Fibroblast of lung (primary cell): ENCODE measurements at regions not wholly inside any gene's neighbourhood (a gene's known extent, or its start where the extent isn't known, plus 50 kb on each side); places are given as distances from the start of the nearest gene placed in this dataset.

ENCODE experiments used
- DNase-seq, 2 donors: peaks; one replicate each; pipeline versions ENCODE4 v3.0.0 to v3.0.0-alpha.2; 2010; ENCODE audit warnings: low read depth in 2 of 2
- H2AFZ ChIP-seq: 2 replicates; pipeline ENCODE4 v1.5.1; 2012; ENCODE audit warnings: low read length, control low read depth, inconsistent platforms
- H3K27ac ChIP-seq: 2 replicates; pipeline ENCODE4 v1.5.1; 2011; ENCODE audit warnings: low read length, control low read depth; ENCODE audit not compliant: insufficient read depth
- H3K27me3 ChIP-seq: 2 replicates; pipeline ENCODE4 v1.5.1; 2011; ENCODE audit warnings: mild to moderate bottlenecking, low read length; ENCODE audit not compliant: control insufficient read depth, insufficient read depth
- H3K36me3 ChIP-seq: 2 replicates; pipeline ENCODE4 v1.5.1; 2011; ENCODE audit warnings: low read length; ENCODE audit not compliant: control insufficient read depth, insufficient read depth
- H3K4me1 ChIP-seq: 2 replicates; pipeline ENCODE4 v1.5.1; 2011; ENCODE audit warnings: low read length; ENCODE audit not compliant: control insufficient read depth, insufficient read depth; ENCODE audit errors: extremely low read depth
- H3K4me2 ChIP-seq: 2 replicates; pipeline ENCODE4 v1.5.1; 2011; ENCODE audit warnings: low read length, control low read depth; ENCODE audit not compliant: insufficient read depth; ENCODE audit errors: extremely low read depth
- H3K4me3 ChIP-seq, 4 experiments: fragments of 200-600 bp in 1 of 4; sonication (generic) in 1 of 4; replicated peaks in 1 of 4; 2 replicates each; pipeline ENCODE4 v1.5.1; 2011 to 2016; ENCODE audit warnings: low read length in 4 of 4, low read depth in 3 of 4, mild to moderate bottlenecking in 3 of 4, control low read depth in 2 of 4, inconsistent platforms in 1 of 4, mixed read lengths in 1 of 4; ENCODE audit not compliant: insufficient read depth in 1 of 4; ENCODE audit errors: control extremely low read depth in 1 of 4
- H3K79me2 ChIP-seq: 2 replicates; pipeline ENCODE4 v1.5.1; 2012; ENCODE audit warnings: mild to moderate bottlenecking, low read length, inconsistent platforms; ENCODE audit not compliant: control insufficient read depth, insufficient read depth
- H3K9ac ChIP-seq: 2 replicates; pipeline ENCODE4 v1.5.1; 2011; ENCODE audit warnings: mild to moderate bottlenecking, low read length, control low read depth; ENCODE audit not compliant: insufficient read depth
- H3K9me3 ChIP-seq: 2 replicates; pipeline ENCODE4 v1.5.1; 2012; ENCODE audit warnings: low read depth, low read length; ENCODE audit not compliant: control insufficient read depth, insufficient read depth
- H4K20me1 ChIP-seq: 2 replicates; pipeline ENCODE4 v1.5.1; 2011; ENCODE audit warnings: low read length; ENCODE audit not compliant: control insufficient read depth, insufficient read depth; ENCODE audit errors: extremely low read depth
- CTCF ChIP-seq, 2 donors: IDR thresholded peaks in 1 of 2; conservative IDR thresholded peaks in 1 of 2; 1 replicate in 1 of 2; 2 replicates in 1 of 2; pipeline ENCODE4 v1.5.1; 2011 to 2012; ENCODE audit warnings: low read length in 2 of 2, control low read depth in 1 of 2, inconsistent platforms in 1 of 2, low read depth in 1 of 2, mild to moderate bottlenecking in 1 of 2
- EZH2 ChIP-seq: IDR thresholded peaks from 2 replicates; pipeline ENCODE4 v1.5.1; 2012; ENCODE audit warnings: low read length, control low read depth, mild to moderate bottlenecking; ENCODE audit errors: missing control alignments

GRCh38 chr4:161291222-161291621 lies 872.6 kb downstream of the FSTL5 start:
- TF ChIP-seq EZH2 (no peak), CTCF (conservative IDR thresholded peaks at IDR 0.05 in 1 of 2, IDR thresholded peaks at IDR 0.05 in 1 of 2; ENCODE audit: low read depth in 1 of 2, low read length in 2 of 2) (no peak)
- Histone ChIP-seq H3K27ac (no peak overlapping the region), H3K9ac (no peak overlapping the region), H2AFZ (no peak overlapping the region), H4K20me1 (no peaks in the 10 kb centered on the region), H3K4me1 (no peaks in the 10 kb centered on the region), H3K79me2 (no peaks in the 10 kb centered on the region), H3K27me3 (no peaks in the 10 kb centered on the region), H3K36me3 (no peaks in the 10 kb centered on the region), H3K4me2 (no peak overlapping the region), H3K4me3 (no peak overlapping the region), H3K9me3 (no peaks in the 10 kb centered on the region)
- DNase-seq, result no peak

GRCh38 chr4:161287678-161288352 lies 876.0 kb downstream of the FSTL5 start:
- no peak overlapping the region for H3K4me3 ChIP-seq
- H3K27me3 ChIP-seq, result no peaks in the 10 kb centered on the region
- no peaks in the 10 kb centered on the region for H3K79me2 ChIP-seq
- H3K9ac ChIP-seq, result no peak overlapping the region
- no peaks in the 10 kb centered on the region for H4K20me1 ChIP-seq
- no peak for DNase-seq
- H2AFZ ChIP-seq, result no peak overlapping the region
- no peaks in the 10 kb centered on the region for H3K4me1 ChIP-seq
- no peak overlapping the region for H3K4me2 ChIP-seq
- H3K9me3 ChIP-seq, result no peaks in the 10 kb centered on the region
- H3K36me3 ChIP-seq, result no peaks in the 10 kb centered on the region
- TF ChIP-seq CTCF (conservative IDR thresholded peaks at IDR 0.05 in 1 of 2, IDR thresholded peaks at IDR 0.05 in 1 of 2; ENCODE audit: low read depth in 1 of 2, low read length in 2 of 2) (no peak), EZH2 (no peak)
- no peak overlapping the region for H3K27ac ChIP-seq

DNA sequence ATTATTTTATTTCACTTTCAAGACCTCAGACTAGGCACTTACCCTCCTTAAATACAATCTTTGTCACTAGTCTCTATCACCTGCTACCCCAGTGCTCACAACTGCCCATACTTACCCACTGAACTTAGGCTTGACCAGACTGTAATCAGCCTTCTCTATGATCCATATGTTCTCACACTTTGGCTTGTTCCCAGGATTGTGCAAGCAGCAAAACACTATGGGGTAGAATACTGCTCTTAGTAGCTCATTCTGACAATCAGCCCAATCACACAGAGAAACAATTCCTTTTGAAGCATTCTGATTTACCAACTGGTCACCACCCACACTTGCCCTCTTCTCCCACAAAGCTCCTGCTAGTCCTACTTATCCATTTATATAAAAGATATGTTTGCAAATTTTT lies 878.3 kb downstream of the FSTL5 start:
- Histone ChIP-seq H2AFZ (no peak overlapping the region), H3K4me2 (no peak overlapping the region), H3K27me3 (no peaks in the 10 kb centered on the region), H3K27ac (no peak overlapping the region), H3K4me3 (no peak overlapping the region), H3K9me3 (no peaks in the 10 kb centered on the region), H3K36me3 (no peaks in the 10 kb centered on the region), H4K20me1 (no peaks in the 10 kb centered on the region), H3K9ac (no peak overlapping the region), H3K4me1 (no peaks in the 10 kb centered on the region), H3K79me2 (no peaks in the 10 kb centered on the region)
- no peak for TF ChIP-seq EZH2
- no peak for TF ChIP-seq CTCF (conservative IDR thresholded peaks at IDR 0.05 in 1 of 2, IDR thresholded peaks at IDR 0.05 in 1 of 2; ENCODE audit: low read depth in 1 of 2, low read length in 2 of 2)
- peak; percentile 0 to 2 for DNase-seq
